ENCODE measurements at regions not wholly inside any gene's neighbourhood (a gene's known extent, or its start where the extent isn't known, plus 50 kb on each side); places are given as distances from the start of the nearest gene placed in this dataset.

DNA sequence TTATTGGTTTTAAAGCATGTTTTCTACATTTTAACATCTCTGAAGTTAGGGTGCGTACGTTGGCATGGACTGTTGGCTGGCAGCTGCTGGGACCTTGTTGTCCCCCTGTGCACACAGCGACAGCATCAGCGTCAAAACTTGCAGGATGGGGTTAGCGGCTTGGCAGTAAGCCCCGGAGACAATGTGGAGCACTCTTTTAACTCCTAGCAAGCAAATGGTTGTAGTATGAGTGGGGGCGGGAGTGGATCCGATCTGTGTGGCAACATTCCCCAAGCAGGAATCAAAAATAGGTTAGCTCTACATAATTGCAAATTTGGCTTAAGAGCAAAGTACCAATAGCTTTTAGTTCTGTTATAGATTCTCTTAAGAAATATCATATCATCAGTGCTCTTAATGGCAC, 70.1 kb downstream of the NRN1 start:
- H3K4me1 ChIP-seq (ENCODE audit: low read length) = no peaks in the 10 kb centered on the region
- H3K9ac ChIP-seq (ENCODE audit: low read length) = no peak overlapping the region
- no peaks in the 10 kb centered on the region for H3K9me3 ChIP-seq (ENCODE audit: insufficient read depth, low read length)
- H3K79me2 ChIP-seq (ENCODE audit: low read length) = no peaks in the 10 kb centered on the region
- no peak overlapping the region for H2AFZ ChIP-seq (ENCODE audit: low read depth, low read length)
- no peak overlapping the region for H3K4me3 ChIP-seq (ENCODE audit: low read length)
- no peak overlapping the region for H3K27ac ChIP-seq (ENCODE audit: low read length)
- no peak overlapping the region for H3K4me2 ChIP-seq (ENCODE audit: low read length)
- TF ChIP-seq, protein P1, sequence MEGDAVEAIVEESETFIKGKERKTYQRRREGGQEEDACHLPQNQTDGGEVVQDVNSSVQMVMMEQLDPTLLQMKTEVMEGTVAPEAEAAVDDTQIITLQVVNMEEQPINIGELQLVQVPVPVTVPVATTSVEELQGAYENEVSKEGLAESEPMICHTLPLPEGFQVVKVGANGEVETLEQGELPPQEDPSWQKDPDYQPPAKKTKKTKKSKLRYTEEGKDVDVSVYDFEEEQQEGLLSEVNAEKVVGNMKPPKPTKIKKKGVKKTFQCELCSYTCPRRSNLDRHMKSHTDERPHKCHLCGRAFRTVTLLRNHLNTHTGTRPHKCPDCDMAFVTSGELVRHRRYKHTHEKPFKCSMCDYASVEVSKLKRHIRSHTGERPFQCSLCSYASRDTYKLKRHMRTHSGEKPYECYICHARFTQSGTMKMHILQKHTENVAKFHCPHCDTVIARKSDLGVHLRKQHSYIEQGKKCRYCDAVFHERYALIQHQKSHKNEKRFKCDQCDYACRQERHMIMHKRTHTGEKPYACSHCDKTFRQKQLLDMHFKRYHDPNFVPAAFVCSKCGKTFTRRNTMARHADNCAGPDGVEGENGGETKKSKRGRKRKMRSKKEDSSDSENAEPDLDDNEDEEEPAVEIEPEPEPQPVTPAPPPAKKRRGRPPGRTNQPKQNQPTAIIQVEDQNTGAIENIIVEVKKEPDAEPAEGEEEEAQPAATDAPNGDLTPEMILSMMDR (IDR thresholded peaks at IDR 0.05; ENCODE audit: low read depth, low read length) = no peak
- TF ChIP-seq EZH2phosphoT487 (IDR thresholded peaks at IDR 0.05; ENCODE audit: low read depth) = no peak
- H3K27me3 ChIP-seq (ENCODE audit: low read depth, low read length) = peaks cover 25% of the 10 kb centered on the region; the same call in 1 of the 2 replicates
- no peaks in the 10 kb centered on the region for H3K36me3 ChIP-seq (replicated peaks; ENCODE audit: low read depth, low read length)
- H4K20me1 ChIP-seq (ENCODE audit: insufficient read depth, low read length) = no peaks in the 10 kb centered on the region

DNA sequence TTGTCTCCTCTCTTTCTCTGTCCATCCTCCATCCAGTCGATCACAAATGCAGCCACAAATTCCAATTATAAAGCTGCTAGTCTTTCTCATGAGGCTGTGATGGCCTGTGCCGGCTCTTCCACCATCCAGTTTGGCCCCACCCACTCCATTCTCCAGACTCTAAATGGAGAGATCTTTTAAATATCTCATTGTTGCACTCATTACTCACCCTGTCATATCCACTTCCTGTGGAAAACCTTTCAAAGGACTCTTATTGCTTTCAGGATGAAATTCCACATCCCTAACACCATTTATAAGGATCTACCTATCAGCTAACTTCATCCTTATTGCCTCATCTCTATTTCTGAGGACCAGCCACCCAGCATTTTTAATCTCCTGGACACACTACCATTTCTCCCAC, 70.6 kb downstream of the NRN1 start:
- H3K4me1 ChIP-seq (ENCODE audit: low read length) = no peaks in the 10 kb centered on the region
- H3K27ac ChIP-seq (ENCODE audit: low read length) = no peak overlapping the region

GRCh38 chr6:5930968-5931367, 75.8 kb downstream of the NRN1 start:
- Histone ChIP-seq H3K9me3 (ENCODE audit: insufficient read depth, low read length) (no peaks in the 10 kb centered on the region), H3K27ac (ENCODE audit: low read length) (no peak overlapping the region), H3K4me2 (ENCODE audit: low read length) (no peak overlapping the region), H3K4me1 (ENCODE audit: low read length) (no peaks in the 10 kb centered on the region), H3K36me3 (replicated peaks; ENCODE audit: low read depth, low read length) (no peaks in the 10 kb centered on the region), H3K79me2 (ENCODE audit: low read length) (no peaks in the 10 kb centered on the region), H3K4me3 (ENCODE audit: low read length) (no peak overlapping the region), H3K27me3 (ENCODE audit: low read depth, low read length) (peaks cover 28% of the 10 kb centered on the region; the same call in 1 of the 2 replicates), H2AFZ (ENCODE audit: low read depth, low read length) (no peak overlapping the region), H3K9ac (ENCODE audit: low read length) (no peak overlapping the region), H4K20me1 (ENCODE audit: insufficient read depth, low read length) (no peaks in the 10 kb centered on the region)
- no peak for TF ChIP-seq EZH2phosphoT487 (IDR thresholded peaks at IDR 0.05; ENCODE audit: low read depth)
- TF ChIP-seq, protein P1 (IDR thresholded peaks at IDR 0.05; ENCODE audit: low read depth, low read length) = no peak

More for the DNA sequence above, 70.6 kb downstream of the NRN1 start:
- Histone ChIP-seq H3K4me2 (ENCODE audit: low read length) (no peak overlapping the region), H3K36me3 (replicated peaks; ENCODE audit: low read depth, low read length) (no peaks in the 10 kb centered on the region), H3K9me3 (ENCODE audit: insufficient read depth, low read length) (no peaks in the 10 kb centered on the region), H3K27me3 (ENCODE audit: low read depth, low read length) (peaks cover 25% of the 10 kb centered on the region; the same call in 1 of the 2 replicates), H3K4me3 (ENCODE audit: low read length) (no peak overlapping the region), H2AFZ (ENCODE audit: low read depth, low read length) (no peak overlapping the region), H3K9ac (ENCODE audit: low read length) (no peak overlapping the region), H3K79me2 (ENCODE audit: low read length) (no peaks in the 10 kb centered on the region), H4K20me1 (ENCODE audit: insufficient read depth, low read length) (no peaks in the 10 kb centered on the region)
- TF ChIP-seq, protein P1 (IDR thresholded peaks at IDR 0.05; ENCODE audit: low read depth, low read length) = no peak
- TF ChIP-seq EZH2phosphoT487 (IDR thresholded peaks at IDR 0.05; ENCODE audit: low read depth) = no peak

DNA sequence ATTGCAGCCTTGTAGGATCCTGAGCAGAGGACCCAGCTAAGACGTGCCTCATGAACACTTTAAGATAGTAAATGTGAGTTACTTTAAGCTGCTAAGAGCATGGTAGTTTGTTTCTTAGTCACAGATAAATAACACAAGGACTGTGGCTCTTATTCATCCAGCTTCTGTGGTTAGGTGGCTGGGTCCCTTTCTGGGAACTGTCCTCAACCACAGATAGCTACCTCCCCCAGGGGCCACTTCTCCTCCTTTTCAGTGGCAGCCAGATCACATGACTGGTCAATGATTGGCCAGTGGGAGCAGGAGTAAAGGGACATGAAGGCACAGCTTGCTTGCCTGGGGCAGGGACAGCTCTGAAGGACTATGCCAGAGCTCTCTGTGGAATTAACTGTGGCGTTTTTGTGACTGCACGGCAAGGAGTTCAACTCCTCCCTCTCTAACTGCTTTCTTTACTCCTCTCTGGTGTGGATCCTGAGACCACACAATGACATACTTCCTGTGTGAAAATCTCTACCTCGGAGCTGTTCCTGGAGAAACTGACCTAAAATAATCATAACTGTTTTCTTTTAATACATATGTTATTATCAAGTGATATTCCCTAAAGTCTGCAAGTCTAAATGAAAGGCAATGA, 76.5 kb downstream of the NRN1 start:
- Histone ChIP-seq H3K4me2 (ENCODE audit: low read length) (no peak overlapping the region), H3K4me1 (ENCODE audit: low read length) (no peaks in the 10 kb centered on the region), H3K4me3 (ENCODE audit: low read length) (no peak overlapping the region), H3K9me3 (ENCODE audit: insufficient read depth, low read length) (no peaks in the 10 kb centered on the region), H3K27ac (ENCODE audit: low read length) (no peak overlapping the region), H3K79me2 (ENCODE audit: low read length) (no peaks in the 10 kb centered on the region), H3K9ac (ENCODE audit: low read length) (no peak overlapping the region), H2AFZ (ENCODE audit: low read depth, low read length) (no peak overlapping the region), H3K36me3 (replicated peaks; ENCODE audit: low read depth, low read length) (no peaks in the 10 kb centered on the region), H4K20me1 (ENCODE audit: insufficient read depth, low read length) (no peaks in the 10 kb centered on the region), H3K27me3 (ENCODE audit: low read depth, low read length) (peaks cover 28% of the 10 kb centered on the region; the same call in 1 of the 2 replicates)
- no peak for TF ChIP-seq EZH2phosphoT487 (IDR thresholded peaks at IDR 0.05; ENCODE audit: low read depth)

All from OCI-LY3 (cell line).